Type B pancreatic cell (in vitro differentiated cells): ENCODE measurements at regions not wholly inside any gene's neighbourhood (a gene's known extent, or its start where the extent isn't known, plus 50 kb on each side); places are given as distances from the start of the nearest gene placed in this dataset.
"Not testable (repeated sequence)": the region's sequence is repeated elsewhere in the genome, so short reads cannot be mapped to it uniquely, and the experiment has no call there.

ENCODE experiments used
- DNase-seq: peaks from one replicate; pipeline ENCODE4 v3.0.0; 2021; ENCODE audit warnings: mixed read lengths; ENCODE audit not compliant: unreplicated experiment; ENCODE audit errors: extremely low spot score
- H3K27ac Mint-ChIP-seq: 2 replicates; pipeline ENCODE4 v1.8.0; 2021; ENCODE audit warnings: mild to moderate bottlenecking, mixed read lengths
- H3K27me3 Mint-ChIP-seq: 2 replicates; pipeline ENCODE4 v1.8.0; 2021; ENCODE audit warnings: mixed read lengths
- H3K36me3 Mint-ChIP-seq: 2 replicates; pipeline ENCODE4 v1.8.0; 2021; ENCODE audit warnings: mixed read lengths
- H3K4me1 Mint-ChIP-seq: one replicate; pipeline ENCODE4 v1.8.0; 2021; ENCODE audit warnings: mixed read lengths; ENCODE audit not compliant: unreplicated experiment
- H3K4me3 Mint-ChIP-seq: 2 replicates; pipeline ENCODE4 v1.8.0; 2021; ENCODE audit warnings: mild to moderate bottlenecking, mixed read lengths
- H3K9me3 Mint-ChIP-seq: 2 replicates; pipeline ENCODE4 v1.8.0; 2021; ENCODE audit warnings: mixed read lengths
- TF ChIP-seq, protein P1 (sequence below): fragments of 200-600 bp; sonication (generic); conservative IDR thresholded peaks from 2 replicates; pipeline ENCODE4 v1.5.0; 2021; ENCODE audit warnings: antibody characterized with exemption, mild to moderate bottlenecking

DNA sequence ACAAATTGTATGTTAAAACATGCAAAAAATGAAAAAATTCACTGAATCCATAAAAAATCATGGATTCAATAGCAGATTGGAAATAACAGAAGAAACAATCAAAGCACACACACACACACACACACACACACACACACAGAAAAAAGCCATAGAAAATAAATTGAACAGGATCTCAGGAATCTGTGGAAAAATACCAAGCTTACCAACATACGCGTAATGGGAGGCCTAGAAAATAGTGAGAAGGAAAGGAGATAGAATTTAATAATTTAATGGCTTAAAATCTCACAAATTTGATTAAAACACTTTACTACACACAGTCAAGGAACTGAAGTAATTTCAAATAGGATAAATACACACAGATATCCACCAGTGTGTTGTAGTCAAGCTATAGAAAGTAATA is 1671.5 kb upstream of the PIK3C3 start:
- Mint-ChIP-seq H3K4me3 (no peak overlapping the region), H3K36me3 (no peaks in the 10 kb centered on the region), H3K27me3 (no peaks in the 10 kb centered on the region), H3K4me1 (no peaks in the 10 kb centered on the region), H3K9me3 (no peaks in the 10 kb centered on the region), H3K27ac (no peak overlapping the region)
- TF ChIP-seq, protein P1, sequence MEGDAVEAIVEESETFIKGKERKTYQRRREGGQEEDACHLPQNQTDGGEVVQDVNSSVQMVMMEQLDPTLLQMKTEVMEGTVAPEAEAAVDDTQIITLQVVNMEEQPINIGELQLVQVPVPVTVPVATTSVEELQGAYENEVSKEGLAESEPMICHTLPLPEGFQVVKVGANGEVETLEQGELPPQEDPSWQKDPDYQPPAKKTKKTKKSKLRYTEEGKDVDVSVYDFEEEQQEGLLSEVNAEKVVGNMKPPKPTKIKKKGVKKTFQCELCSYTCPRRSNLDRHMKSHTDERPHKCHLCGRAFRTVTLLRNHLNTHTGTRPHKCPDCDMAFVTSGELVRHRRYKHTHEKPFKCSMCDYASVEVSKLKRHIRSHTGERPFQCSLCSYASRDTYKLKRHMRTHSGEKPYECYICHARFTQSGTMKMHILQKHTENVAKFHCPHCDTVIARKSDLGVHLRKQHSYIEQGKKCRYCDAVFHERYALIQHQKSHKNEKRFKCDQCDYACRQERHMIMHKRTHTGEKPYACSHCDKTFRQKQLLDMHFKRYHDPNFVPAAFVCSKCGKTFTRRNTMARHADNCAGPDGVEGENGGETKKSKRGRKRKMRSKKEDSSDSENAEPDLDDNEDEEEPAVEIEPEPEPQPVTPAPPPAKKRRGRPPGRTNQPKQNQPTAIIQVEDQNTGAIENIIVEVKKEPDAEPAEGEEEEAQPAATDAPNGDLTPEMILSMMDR: no peak
- DNase-seq: no peak

DNA sequence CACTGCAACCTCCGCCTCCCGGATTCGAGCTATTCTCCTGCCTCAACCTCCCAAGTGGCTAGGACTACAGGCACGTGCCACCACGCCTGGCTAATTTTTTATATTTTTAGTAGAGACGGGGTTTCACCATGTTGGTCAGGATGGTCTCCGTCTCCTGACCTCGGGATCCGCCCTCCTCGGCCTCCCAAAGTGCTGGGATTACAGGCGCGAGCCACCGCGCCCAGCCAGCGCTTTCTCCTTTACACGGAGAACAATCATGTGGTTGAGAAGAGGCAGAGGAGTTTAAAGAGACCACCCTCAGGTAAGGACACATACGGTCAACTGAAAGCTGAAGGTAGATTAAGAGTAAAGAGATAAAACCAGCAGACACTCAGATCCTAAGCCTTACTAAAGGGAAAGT is 1673.7 kb upstream of the PIK3C3 start:
- not testable (repeated sequence) for H3K9me3 Mint-ChIP-seq

DNA sequence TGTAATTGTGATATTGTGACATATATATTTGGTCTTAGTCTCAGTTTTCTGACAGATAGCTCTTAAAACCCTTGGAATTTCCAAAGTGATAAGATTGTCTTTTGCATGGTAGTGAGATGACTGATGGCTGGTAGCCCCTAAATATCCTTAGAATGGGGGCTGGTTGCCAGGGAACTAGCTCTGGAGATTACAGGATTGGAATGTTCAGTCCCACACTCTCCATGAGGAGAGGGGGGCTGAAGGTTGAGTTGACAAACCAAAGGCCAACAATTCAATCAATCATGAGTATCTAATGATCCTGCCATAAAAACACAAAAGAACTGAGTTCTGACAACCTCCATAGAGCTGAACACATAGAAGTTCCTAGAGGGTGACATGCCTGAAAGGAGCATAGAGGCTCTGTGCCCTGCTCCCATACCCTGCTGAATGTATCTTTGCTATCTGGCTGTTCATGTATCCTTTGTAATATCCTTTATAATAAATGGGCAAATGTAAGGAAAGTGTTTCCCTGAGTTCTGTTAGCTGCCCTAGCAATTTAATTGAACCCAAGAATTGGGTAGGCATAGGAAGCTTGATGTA is 1680.3 kb upstream of the PIK3C3 start:
- Mint-ChIP-seq H3K4me1 (peaks cover 8% of the 10 kb centered on the region), H3K27me3 (no peaks in the 10 kb centered on the region), H3K9me3 (no peaks in the 10 kb centered on the region), H3K27ac (no peak overlapping the region), H3K36me3 (no peaks in the 10 kb centered on the region), H3K4me3 (no peak overlapping the region)
- TF ChIP-seq, protein P1: no peak
- no peak for DNase-seq

More for the DNA sequence above, 1673.7 kb upstream of the PIK3C3 start:
- H3K36me3 Mint-ChIP-seq, DNase-seq, H3K27ac Mint-ChIP-seq, H3K27me3 Mint-ChIP-seq, H3K4me3 Mint-ChIP-seq, H3K4me1 Mint-ChIP-seq: not testable (repeated sequence)

- TF ChIP-seq, protein P1: no peak
- DNase-seq: no peak
- H3K36me3 Mint-ChIP-seq: no peaks in the 10 kb centered on the region
- H3K27ac Mint-ChIP-seq: no peak overlapping the region
- H3K9me3 Mint-ChIP-seq: no peaks in the 10 kb centered on the region
- H3K4me1 Mint-ChIP-seq: peaks cover 8% of the 10 kb centered on the region
- no peak overlapping the region for H3K4me3 Mint-ChIP-seq
- no peaks in the 10 kb centered on the region for H3K27me3 Mint-ChIP-seq
These were observed 1682.3 kb upstream of the PIK3C3 start for GRCh38 chr18:40272630-40273231.

GRCh38 chr18:40259115-40259835 is 1695.8 kb upstream of the PIK3C3 start:
- peaks cover 6% of the 10 kb centered on the region for H3K9me3 Mint-ChIP-seq
- H3K4me1 Mint-ChIP-seq: peaks cover 13% of the 10 kb centered on the region
- no peak overlapping the region for H3K4me3 Mint-ChIP-seq
- DNase-seq: no peak
- H3K27ac Mint-ChIP-seq: no peak overlapping the region
- H3K27me3 Mint-ChIP-seq: no peaks in the 10 kb centered on the region
- no peaks in the 10 kb centered on the region for H3K36me3 Mint-ChIP-seq
- TF ChIP-seq, protein P1: no peak

GRCh38 chr18:40258311-40258710 is 1696.7 kb upstream of the PIK3C3 start:
- TF ChIP-seq, protein P1: no peak
- no peak overlapping the region for H3K4me3 Mint-ChIP-seq
- H3K4me1 Mint-ChIP-seq: peaks cover 13% of the 10 kb centered on the region
- no peaks in the 10 kb centered on the region for H3K27me3 Mint-ChIP-seq
- H3K9me3 Mint-ChIP-seq: peaks cover 6% of the 10 kb centered on the region
- no peak overlapping the region for H3K27ac Mint-ChIP-seq
- DNase-seq: no peak
- no peaks in the 10 kb centered on the region for H3K36me3 Mint-ChIP-seq
